Fibroblast of skin of left biceps (primary cell): ENCODE measurements at regions not wholly inside any gene's neighbourhood (a gene's known extent, or its start where the extent isn't known, plus 50 kb on each side); places are given as distances from the start of the nearest gene placed in this dataset.

ENCODE experiments used
- DNase-seq, 2 experiments: peaks; one replicate each; pipeline ENCODE4 v3.0.0-alpha.2; 2013; ENCODE audit warnings: low read depth in 2 of 2

DNA sequence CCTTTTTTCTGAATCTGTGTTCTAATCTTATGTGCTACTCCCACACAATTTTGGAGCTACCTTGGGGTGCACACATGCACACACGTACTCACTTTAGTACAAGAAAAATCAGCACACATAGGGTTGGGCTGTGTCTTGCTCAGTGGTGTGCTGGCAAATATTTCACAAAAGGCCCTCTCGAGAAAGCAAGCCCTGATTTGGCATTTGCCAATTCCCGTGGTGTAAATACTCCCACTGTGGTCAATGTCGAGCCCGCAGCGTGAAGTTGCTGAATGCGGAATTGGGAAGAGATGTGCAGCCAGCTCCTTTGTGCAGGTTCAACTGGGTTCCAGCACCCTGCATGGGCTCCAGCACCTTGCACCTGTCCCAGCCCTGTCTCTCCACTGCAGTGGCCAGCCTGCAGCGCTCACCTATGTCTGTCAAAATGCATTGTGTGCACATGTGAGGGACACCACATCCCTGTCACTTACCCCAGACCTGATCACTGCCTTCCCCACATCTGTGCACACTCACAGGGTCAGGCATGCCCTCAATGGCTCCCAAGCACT, 78.4 kb upstream of the WNT4 start:
- no peak for DNase-seq

GRCh38 chr1:22222723-22223122, 79.8 kb upstream of the WNT4 start:
- DNase-seq, result no peak

DNA sequence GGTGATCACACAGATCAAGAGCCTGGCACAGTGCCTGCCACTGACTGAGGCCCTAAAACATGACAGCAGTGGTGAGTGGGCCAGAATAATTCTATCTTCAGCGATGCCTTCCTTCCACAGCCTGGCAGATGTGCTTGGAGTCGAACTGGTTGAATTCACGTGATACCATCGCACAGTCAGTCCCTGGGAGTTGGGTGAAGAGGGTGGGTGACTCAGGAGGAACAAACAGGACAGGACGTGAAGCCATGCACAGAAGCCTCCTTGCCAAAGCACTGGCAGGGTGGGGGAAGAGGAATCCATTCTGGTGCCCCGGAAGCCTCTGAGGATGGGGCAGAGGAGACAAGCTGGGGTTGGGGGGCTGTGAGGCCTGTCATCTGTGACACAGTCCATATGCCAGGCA, 80.3 kb upstream of the WNT4 start:
- DNase-seq, result no peak

DNA sequence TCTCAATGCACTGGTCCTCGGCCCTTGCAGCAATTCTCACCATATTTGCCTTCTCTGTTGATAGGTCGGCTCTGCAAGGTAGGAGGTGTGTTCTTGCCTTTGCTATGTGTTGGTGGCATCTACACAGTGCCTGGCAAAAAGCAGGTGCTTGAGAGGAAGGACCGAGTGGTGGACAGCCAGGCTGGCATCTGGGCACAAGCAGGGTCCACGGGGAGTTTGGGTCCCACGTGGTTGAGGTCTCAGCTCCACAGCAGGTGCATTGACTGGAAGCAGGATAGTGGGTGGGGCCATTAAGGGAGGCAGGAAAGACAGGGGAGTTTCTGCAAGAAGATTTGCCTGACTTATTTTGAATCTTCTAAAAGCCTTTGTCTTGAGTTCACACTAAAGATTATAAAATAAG, 81.2 kb upstream of the WNT4 start:
- DNase-seq, result no peak

DNA sequence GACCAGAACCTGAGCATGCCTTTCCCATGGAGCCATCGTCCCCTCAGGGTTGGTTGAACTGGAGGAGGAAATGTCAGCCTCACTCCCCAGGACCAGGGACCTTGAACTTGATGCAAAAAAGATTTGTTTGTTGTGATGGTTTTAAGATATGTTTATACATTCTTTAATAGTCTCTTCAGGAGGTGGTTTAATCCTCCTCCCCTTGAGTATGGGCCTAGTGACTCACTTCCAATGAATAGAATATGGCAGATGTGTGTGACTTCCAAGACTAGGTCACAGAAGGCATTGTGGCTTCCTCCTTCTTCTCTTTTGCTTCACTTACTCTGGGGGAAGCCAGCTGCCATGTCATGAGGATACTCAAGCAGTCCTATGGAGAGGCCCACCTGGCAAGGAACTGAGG, 81.7 kb upstream of the WNT4 start:
- DNase-seq, result no peak

GRCh38 chr1:22225858-22226589, 83.1 kb upstream of the WNT4 start:
- no peak for DNase-seq

DNA sequence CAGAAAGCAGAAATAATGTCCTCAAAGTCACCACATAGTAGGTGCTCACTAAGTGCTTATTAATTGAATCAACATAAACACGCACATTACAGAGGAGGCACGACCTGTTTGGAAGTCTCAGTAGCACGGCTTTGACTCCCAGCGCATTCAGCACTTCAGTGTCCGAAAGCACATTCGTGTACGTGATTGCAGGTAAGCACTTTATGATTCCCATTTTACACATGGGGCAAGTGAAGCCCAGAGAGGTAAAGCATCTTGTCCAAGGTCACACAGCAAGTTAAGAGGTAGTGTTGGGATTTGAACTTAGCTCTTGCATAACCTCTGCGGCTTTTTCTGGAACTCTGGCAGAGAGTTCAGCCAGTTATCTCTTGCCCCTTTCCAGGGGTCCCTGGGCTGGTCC, 85.2 kb upstream of the WNT4 start:
- DNase-seq, result no peak

GRCh38 chr1:22228505-22228911, 85.6 kb upstream of the WNT4 start:
- DNase-seq, result no peak

- DNase-seq, result no peak
Measured at GRCh38 chr1:22229379-22229778, 86.5 kb upstream of the WNT4 start.

DNA sequence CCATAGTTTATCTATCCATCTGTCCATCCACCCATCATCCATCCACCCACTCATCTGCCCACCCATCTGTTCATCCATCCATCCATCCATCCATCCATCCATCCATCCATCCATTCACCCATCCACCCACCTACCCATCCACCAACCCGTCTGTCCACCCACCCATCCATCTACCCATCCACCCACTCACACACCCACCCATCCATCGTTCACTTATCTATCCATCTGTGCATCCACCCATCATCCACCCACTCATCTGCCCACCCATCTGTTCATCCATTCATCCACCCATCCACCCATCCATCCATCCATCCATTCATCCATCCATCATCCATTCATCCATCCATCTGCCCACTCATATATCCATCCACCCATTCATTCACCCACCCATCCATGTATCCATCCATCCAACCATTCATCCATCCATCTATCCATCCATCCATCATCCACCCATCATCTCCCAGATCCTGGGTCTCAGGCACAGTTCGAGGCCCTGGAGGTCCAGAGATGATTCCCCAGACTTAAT, 88.2 kb upstream of the WNT4 start:
- DNase-seq, result no peak

DNA sequence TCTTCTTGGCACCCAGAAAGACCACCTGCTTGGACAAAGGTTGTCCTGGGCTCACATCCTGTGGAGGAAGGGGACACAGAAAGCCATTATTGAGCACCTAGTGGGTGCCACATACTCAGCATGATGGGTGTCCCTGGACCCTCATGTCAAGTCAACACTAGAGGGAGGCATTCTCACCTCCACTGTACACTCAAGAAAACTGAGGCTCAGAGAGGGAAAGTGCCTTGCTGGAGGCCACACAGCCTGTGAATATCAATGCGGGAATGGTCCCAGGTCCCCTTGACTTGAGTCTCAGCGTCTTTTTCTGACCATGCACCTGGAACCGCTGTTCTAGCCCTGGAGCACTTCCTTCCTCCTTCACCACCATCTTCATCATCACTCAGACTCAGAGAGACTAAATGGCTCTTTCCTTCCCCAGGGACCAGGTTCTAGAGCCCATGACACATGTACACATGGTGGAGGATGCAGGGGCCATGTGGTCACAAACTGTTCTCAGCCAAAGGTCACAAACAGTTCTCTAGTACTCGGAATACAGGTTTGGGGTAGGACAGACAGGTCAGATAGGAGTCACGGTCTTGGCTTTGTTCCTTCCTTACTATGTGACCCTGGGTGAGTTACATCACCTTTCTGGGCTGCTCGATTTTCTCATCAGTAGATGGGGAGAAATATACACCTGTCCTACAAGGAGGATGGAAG, 89.2 kb upstream of the WNT4 start:
- no peak for DNase-seq

- DNase-seq, result no peak
Measured at GRCh38 chr1:22233222-22233621, 90.3 kb upstream of the WNT4 start.

GRCh38 chr1:22234476-22235030, 91.7 kb upstream of the WNT4 start:
- no peak for DNase-seq

DNA sequence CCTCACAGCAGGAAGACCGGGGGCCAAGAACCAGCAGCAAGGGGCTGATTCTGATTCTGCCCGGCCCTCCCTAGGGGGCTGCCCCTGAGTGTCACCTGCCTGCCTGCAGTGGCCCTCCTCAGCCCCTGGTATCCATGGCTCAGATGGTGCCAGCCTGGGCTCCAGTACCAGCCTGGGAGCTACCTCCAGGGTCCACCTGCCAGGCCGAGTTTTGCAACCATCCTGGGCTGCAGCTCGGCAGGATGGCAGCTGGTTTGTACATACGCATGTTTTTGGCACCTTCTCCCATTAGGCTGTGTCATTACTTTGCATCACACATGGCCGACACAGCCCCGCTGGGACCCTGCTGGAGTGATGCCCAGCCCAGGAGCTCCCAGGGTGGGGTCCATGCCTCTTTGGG, 93.3 kb upstream of the WNT4 start:
- DNase-seq, result no peak

- no peak for DNase-seq
Measured at GRCh38 chr1:22236900-22237299, 94.0 kb upstream of the WNT4 start.

DNA sequence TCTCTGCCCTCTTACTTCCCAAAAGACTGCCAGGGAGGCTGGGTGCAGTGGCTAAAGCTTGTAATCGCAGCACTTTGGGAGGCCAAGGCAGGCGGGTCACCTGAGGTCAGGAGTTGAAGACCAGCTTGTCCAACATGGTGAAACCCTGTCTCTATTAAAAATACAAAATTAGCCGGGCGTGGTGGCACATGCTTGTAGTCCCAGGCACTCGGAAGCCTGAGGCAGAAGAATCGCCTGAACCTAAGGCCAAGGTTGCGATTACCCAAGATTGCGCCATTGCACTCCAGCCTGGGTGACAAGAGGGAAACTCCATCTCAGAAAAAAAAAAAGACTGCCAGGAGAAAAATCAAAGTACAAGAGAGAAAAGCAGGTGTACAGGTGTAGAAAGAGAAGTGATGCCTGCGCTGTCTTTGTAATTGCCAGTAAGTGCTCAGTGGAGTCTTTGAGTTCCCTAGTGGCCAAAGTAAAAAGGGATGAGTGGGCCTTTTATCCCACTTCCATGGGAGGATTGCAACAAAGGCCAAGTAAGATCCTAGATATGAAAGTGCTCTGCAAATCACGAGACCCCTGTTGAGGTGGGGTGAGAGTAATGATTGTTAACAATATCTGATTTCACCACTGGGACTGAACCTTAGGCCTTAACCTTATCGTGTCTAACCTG, 94.7 kb upstream of the WNT4 start:
- DNase-seq, result no peak

GRCh38 chr1:22238356-22239224, 95.7 kb upstream of the WNT4 start:
- DNase-seq, result no peak

DNA sequence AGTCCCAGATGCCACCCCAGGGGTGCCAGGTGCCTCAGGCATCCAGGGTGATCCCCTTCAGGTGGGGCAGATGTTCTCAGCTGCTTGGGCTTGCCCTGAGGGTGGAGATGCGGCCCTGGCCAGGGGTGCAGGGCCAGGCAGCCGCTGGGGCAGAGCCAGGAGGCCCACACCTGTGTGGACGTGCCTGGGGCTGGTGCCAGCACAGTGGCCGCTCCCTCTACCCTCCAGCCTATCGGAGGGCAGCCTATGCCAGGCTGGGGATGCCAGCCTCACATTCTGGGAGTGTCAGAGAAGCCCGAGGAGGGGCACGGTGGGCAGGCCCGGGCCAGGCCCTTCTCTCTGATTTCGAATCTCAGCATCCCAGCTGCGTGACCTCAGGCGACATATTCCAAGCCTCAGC, 96.5 kb upstream of the WNT4 start:
- DNase-seq, result no peak

GRCh38 chr1:22241250-22241649, 98.4 kb upstream of the WNT4 start:
- no peak for DNase-seq

DNA sequence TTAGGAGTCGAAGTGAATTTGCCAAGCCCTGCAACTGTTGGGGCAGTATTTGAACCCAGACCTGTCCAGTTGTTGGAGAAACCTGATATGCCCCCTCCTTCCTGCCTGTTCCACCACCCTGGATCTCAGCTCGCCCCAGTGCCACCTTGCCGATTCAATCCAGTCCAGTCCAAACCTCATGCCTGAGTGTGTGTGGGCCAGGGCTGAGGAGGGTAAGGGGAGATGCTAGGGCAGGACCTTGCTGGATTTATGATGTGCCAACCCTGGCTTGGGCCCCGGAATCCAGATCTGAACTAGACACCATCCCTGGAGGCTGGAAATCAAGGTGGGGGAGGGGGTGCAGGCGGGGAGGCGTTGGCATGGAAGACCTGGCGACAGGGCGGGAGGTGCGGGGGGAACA, 98.9 kb upstream of the WNT4 start:
- no peak for DNase-seq

GRCh38 chr1:22245100-22245650, 102.3 kb upstream of the WNT4 start:
- DNase-seq, result no peak
